D721Med (cell line): ENCODE measurements at regions not wholly inside any gene's neighbourhood (a gene's known extent, or its start where the extent isn't known, plus 50 kb on each side); places are given as distances from the start of the nearest gene placed in this dataset.

Experiments
- DNase-seq: peaks from one replicate; pipeline ENCODE4 v3.0.0; 2011; ENCODE audit warnings: low spot score; ENCODE audit not compliant: insufficient read length
- FAIRE-seq: peaks from 2 replicates; lab custom pipeline; 2011; peaks lifted over from hg19 to GRCh38; lab: Jason Lieb, UNC
- TF ChIP-seq, protein P1 (sequence below): IDR thresholded peaks from 2 replicates; pipeline ENCODE4 v1.5.1; 2012; ENCODE audit warnings: mild to moderate bottlenecking, control low read depth; ENCODE audit not compliant: insufficient read depth; ENCODE audit errors: missing control alignments

DNA sequence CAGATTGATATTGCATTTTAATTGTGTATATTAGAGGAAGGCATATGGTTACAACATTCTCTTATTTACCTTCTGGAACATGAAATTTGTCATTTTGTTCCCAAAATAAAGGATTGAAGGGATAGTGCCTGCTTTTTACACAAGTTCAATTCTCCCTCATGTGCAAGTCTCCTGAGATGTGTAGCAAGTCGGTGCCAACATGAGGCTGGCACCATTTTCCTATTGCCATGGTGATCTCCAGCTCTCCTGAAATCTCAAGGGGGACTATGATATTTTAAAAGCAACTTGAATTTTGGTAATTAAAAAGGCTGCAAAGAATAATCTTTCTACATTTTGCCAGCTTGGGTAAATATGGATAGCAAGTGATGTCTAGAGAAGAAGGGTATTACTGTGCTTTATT lies 693.3 kb upstream of the WWC1 start:
- no peak for DNase-seq
- TF ChIP-seq, protein P1, sequence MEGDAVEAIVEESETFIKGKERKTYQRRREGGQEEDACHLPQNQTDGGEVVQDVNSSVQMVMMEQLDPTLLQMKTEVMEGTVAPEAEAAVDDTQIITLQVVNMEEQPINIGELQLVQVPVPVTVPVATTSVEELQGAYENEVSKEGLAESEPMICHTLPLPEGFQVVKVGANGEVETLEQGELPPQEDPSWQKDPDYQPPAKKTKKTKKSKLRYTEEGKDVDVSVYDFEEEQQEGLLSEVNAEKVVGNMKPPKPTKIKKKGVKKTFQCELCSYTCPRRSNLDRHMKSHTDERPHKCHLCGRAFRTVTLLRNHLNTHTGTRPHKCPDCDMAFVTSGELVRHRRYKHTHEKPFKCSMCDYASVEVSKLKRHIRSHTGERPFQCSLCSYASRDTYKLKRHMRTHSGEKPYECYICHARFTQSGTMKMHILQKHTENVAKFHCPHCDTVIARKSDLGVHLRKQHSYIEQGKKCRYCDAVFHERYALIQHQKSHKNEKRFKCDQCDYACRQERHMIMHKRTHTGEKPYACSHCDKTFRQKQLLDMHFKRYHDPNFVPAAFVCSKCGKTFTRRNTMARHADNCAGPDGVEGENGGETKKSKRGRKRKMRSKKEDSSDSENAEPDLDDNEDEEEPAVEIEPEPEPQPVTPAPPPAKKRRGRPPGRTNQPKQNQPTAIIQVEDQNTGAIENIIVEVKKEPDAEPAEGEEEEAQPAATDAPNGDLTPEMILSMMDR, result no peak
- FAIRE-seq, result no peak

DNA sequence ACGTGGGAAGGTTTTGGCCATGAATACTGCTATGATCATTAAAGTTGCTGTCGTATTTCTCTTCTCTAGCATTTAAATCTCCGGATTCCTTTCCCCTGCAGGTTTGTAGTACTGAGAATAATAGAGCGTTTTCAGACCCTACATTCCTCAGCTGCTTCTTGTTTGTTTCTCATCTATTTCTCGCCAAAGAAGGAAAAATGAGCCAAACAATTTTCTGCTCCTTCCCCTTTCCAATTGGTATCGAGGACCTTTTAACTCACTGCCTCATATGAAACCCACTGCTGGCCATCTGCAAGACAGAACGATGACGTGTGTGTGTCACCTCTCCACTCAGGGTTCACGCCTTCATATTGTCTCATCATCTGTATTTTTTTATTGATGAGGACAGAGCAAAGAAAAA lies 689.4 kb upstream of the WWC1 start:
- FAIRE-seq, result no peak
- DNase-seq, result no peak
- TF ChIP-seq, protein P1, result no peak

DNA sequence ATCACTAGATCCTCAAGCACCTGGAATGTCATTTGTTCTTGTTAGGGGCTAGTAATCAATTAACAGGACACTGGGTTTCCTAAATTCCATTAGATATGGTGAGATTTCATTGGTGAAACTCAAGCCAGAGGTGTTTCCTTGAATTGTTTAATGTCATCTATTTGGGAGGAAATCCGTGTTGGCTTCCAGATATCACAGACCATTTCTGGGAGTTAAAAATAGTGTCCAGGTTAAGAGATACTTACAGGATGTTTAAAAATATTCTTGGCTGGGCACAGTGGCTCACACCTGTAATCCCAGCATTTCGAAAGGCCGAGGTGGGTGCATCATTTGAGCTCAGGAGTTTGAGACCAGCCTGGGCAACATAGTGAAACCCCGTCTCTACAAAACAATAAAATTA lies 688.3 kb upstream of the WWC1 start:
- TF ChIP-seq, protein P1, result no peak
- DNase-seq (no peak), FAIRE-seq (no peak)

DNA sequence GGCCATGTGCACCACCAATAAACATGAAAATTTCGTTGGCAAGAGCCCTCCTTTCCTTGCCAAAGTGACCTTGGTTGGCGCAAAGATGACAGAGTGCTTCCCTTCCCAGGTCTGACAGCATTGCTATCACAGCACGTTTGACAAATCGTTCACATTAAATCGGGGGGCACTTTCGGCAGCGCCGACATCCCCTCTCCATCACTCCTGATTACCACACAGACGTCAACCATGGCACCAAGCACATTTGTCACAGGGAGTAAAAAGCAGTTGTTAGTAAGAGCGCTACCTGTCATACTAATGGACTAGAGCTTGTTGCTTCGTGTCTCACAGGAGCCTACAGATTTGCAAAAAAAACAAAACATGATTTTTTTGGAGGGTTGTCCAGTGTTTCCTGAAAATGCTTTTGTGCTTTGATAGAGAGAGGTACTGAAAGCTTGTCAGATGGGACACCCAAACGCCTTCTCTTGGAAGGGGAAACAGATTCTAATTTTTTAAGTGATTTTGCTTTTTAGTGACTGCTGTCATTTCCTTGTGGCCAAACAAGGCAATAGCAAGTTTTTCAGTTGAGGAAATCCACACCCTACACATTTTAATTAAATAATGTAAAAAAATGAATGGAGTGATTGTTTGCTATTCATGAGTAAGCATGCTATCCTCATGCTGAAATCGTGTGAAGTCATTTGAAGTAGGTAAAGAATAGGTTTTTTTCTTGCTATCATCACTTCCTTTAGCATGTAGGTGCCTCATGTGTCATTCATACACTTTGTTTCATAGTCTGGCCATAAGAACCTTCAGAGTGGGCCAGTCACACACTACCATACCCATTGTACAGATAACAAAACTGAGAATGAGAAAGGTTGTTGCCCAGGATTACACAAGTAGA lies 682.8 kb upstream of the WWC1 start:
- no peak for FAIRE-seq
- TF ChIP-seq, protein P1, result no peak
- DNase-seq, result no peak

DNA sequence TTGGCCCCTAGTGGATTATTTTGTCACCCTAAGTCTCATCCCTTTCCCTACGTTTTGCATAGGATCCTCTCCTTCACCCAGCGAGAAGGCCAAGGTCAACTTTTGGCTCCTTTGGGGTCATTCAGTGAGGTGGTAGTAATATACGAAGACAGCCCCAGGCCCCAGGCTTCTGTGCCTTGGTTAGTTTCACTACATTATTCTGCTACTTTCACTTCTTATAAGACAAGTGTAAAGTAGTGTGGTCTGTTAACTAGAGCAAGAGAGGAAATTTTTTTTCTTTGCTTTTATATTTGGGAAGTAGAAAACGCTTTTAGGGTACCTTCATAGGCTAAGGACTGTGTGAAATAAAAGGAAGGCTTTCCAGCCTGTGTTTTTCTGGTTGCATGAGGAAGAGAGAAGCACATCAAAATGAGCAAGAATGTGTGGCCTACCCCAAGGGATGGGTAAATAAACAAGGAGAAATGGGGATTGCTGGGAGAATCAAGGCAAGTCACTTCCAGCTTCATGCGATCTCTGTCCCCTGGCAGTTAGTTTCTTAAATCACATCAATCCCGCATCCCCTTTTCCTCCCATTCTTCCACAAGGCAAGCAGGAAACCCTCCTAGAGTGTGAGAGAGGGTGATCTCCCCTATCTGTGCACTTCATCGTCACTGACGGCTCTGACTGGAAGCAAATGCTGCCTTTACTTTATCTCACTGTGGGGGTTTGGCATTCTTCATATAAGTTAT lies 677.0 kb upstream of the WWC1 start:
- TF ChIP-seq, protein P1, result no peak
- no peak for FAIRE-seq
- no peak for DNase-seq

DNA sequence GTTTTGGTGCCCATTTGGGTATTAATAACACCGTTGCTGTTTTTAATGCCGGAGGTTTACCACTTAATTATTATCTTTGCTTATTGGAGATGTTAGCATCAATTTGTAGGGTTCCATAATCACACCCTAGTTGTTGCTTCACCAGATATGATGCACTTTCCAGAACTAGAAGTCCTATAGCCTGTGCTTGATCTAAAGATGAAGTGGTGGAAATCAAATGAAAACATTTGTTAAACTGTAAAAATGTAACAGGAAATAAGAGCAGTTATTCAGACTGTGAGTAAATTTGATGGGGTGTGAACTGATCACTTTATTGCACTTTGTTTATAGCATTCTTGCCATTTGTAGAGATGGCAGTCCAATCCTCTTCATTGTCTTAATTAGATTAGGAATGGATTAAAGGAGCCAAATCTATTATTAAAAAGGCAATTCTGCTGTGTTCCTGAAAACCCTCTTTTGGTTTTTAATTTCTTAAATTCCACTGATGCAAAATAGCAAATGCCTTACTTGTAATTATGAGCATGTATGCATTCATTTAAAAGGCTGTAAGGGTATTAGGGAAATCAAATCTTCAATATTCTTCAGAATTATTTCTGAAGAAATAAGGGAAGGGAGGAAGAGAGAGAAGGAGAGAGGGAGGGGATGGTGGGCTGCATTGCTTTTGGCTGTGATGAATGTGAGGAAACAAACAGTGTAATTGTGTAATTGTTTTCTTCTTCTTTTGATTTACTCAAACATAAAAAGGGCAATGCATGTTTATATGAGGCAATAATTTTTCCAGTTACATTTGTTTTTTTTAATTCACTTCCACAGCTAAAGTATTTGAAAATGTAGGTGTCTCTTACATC lies 675.2 kb upstream of the WWC1 start:
- TF ChIP-seq, protein P1, result no peak
- FAIRE-seq (peak; percentile 25), DNase-seq (no peak)
